K562 (cell line): ENCODE measurements at regions not wholly inside any gene's neighbourhood (a gene's known extent, or its start where the extent isn't known, plus 50 kb on each side); places are given as distances from the start of the nearest gene placed in this dataset.

Experiments used
- ATAC-seq: fragments of 200-7000 bp; cut with Tn5 transposase; 3 replicates; pipeline ENCODE4 v1.9.1; 2020; ENCODE audit warnings: moderate library complexity
- BruUV-seq: library from RNA; stranded (reverse); fragments of 400-500 nt; replicated peaks from 2 replicates; lab custom pipeline; 2021; lab: Mats Ljungman, UMichigan
- CTCF ChIA-PET: fragments of 300-600 bp; formaldehyde crosslinking; extraction: SDS; loops from one replicate; lab custom pipeline; 2021; ENCODE audit warnings: low intra/inter-chr PET ratio; lab: Yijun Ruan, JAX
- POLR2A ChIA-PET: fragments of 300-600, 350-650 bp; sonication (Branson Sonifier 250); formaldehyde crosslinking; extraction: SDS; loops from one replicate; lab custom pipeline; 2021; ENCODE audit warnings: antibody characterized with exemption, inconsistent platforms; lab: Yijun Ruan, JAX
- DNase-seq, 4 experiments: peaks; one replicate each; pipeline versions ENCODE4 v3.0.0 to v3.0.0-alpha.2; 2011 to 2018; ENCODE audit warnings: low spot score in 3 of 4, mixed read lengths in 3 of 4; ENCODE audit errors: extremely low read depth in 1 of 4
- FAIRE-seq: peaks from 2 replicates; lab custom pipeline; 2011; peaks lifted over from hg19 to GRCh38; lab: Jason Lieb, UNC
- H2AFZ ChIP-seq: 2 replicates; pipeline ENCODE4 v1.6.0; 2011; ENCODE audit warnings: low read depth, low read length, control low read depth, inconsistent platforms
- H3K27ac ChIP-seq: fragments of 200-600 bp; 3 replicates; pipeline ENCODE4 v1.8.0; 2011; ENCODE audit warnings: low read depth, mild to moderate bottlenecking, control low read depth, inconsistent platforms, low read length, moderate library complexity, mixed read lengths; ENCODE audit errors: extremely low read depth
- H3K27me3 ChIP-seq, 2 experiments: fragments of 300-600 bp in 1 of 2; 2 replicates in 1 of 2; 3 replicates in 1 of 2; pipeline versions ENCODE4 v1.6.0 to v1.8.0; 2011; ENCODE audit warnings: inconsistent platforms in 2 of 2, low read length in 2 of 2, mild to moderate bottlenecking in 1 of 2, mixed read lengths in 1 of 2, moderate library complexity in 1 of 2; ENCODE audit not compliant: control insufficient read depth in 2 of 2, insufficient read depth in 2 of 2
- H3K36me3 ChIP-seq: fragments of 300-600 bp; 3 replicates; pipeline ENCODE4 v1.8.0; 2011; ENCODE audit warnings: mild to moderate bottlenecking, low read length, inconsistent platforms; ENCODE audit not compliant: control insufficient read depth, insufficient read depth
- H3K4me1 ChIP-seq, 2 experiments: fragments of 200-600 bp in 1 of 2; replicated peaks in 1 of 2; 2 replicates in 1 of 2; 3 replicates in 1 of 2; pipeline versions ENCODE4 v1.5.1 to v1.8.0; 2011; ENCODE audit warnings: inconsistent platforms in 2 of 2, low read length in 2 of 2, mild to moderate bottlenecking in 1 of 2, mixed read lengths in 1 of 2, moderate library complexity in 1 of 2; ENCODE audit not compliant: control insufficient read depth in 2 of 2, insufficient read depth in 2 of 2
- H3K4me2 ChIP-seq: 2 replicates; pipeline ENCODE4 v1.6.1; 2011; ENCODE audit warnings: low read length, control low read depth, inconsistent platforms, mixed read lengths; ENCODE audit not compliant: insufficient read depth
- H3K4me3 ChIP-seq: fragments of 200-600 bp; sonication (generic), shearing (Covaris generic); 2 replicates; pipeline ENCODE4 v1.5.1; 2016; ENCODE audit warnings: control low read depth, inconsistent platforms
- H3K79me2 ChIP-seq: fragments of 200-600 bp; 3 replicates; pipeline ENCODE4 v1.8.0; 2011; ENCODE audit warnings: low read length, inconsistent platforms; ENCODE audit not compliant: control insufficient read depth, insufficient read depth
- H3K9ac ChIP-seq, 2 experiments: 2 replicates each; pipeline versions ENCODE4 v1.6.0 to v1.6.1; 2011; ENCODE audit warnings: low read depth in 2 of 2, low read length in 2 of 2, control low read depth in 1 of 2, inconsistent platforms in 1 of 2, mild to moderate bottlenecking in 1 of 2, mixed read lengths in 1 of 2; ENCODE audit not compliant: insufficient read depth in 1 of 2
- H3K9me1 ChIP-seq: one replicate; pipeline ENCODE4 v1.6.0; 2011; ENCODE audit warnings: inconsistent platforms, mild to moderate bottlenecking, low read length, moderate library complexity; ENCODE audit not compliant: control insufficient read depth, insufficient read depth
- H3K9me3 ChIP-seq: replicated peaks from 2 replicates; pipeline ENCODE4 v1.5.1; 2011; ENCODE audit warnings: low read depth, low read length, inconsistent platforms; ENCODE audit not compliant: control insufficient read depth, insufficient read depth
- H4K20me1 ChIP-seq: replicated peaks from 2 replicates; pipeline ENCODE4 v1.6.1; 2011; ENCODE audit warnings: low read length, inconsistent platforms, mixed read lengths; ENCODE audit not compliant: control insufficient read depth, insufficient read depth
- BCL6 ChIP-seq: fragments of 250-450 bp; sonication (Bioruptor Pico); IDR thresholded peaks from 2 replicates; pipeline ENCODE4 v1.4.0; 2020
- GTF2A2 ChIP-seq: IDR thresholded peaks from 2 replicates; pipeline ENCODE4 v1.6.1; 2016; ENCODE audit warnings: mild to moderate bottlenecking, missing genetic modification characterization, missing compliant biosample characterization
- RBM25 ChIP-seq: fragments of 200-400 bp; formaldehyde crosslinking; IDR thresholded peaks from 2 replicates; pipeline ENCODE4 v1.6.1; 2018; ENCODE audit warnings: low read length, low read depth, moderate library complexity; ENCODE audit not compliant: severe bottlenecking
- TBL1XR1 ChIP-seq, 2 experiments: IDR thresholded peaks; 2 replicates each; pipeline ENCODE4 v1.6.1; 2012; ENCODE audit warnings: improper control_type of control experiment in 2 of 2, low read length in 2 of 2, mild to moderate bottlenecking in 1 of 2
- ZNF3 ChIP-seq: fragments of 250-450 bp; sonication (Bioruptor Pico); IDR thresholded peaks from 2 replicates; pipeline ENCODE4 v1.5.0; 2021; ENCODE audit warnings: mild to moderate bottlenecking, moderate library complexity
- ZNF57 ChIP-seq: fragments of 450-650 bp; formaldehyde crosslinking; IDR thresholded peaks from 2 replicates; pipeline ENCODE4 v1.4.0; 2020; ENCODE audit warnings: mild to moderate bottlenecking, moderate library complexity
- WGBS: fragments of 100-300 bp; shearing (Covaris generic); methylation state at CpG from one replicate; pipeline ENCODE4 v1.1.6; 2016; ENCODE audit warnings: low coverage, mixed read lengths; ENCODE audit not compliant: insufficient coverage; ENCODE audit errors: missing lambda C conversion rate; 5-methylcytosine and 5-hydroxymethylcytosine counted together
- in situ Hi-C: fragments of 300-500 bp; cut with MboI; formaldehyde crosslinking; loops from 4 replicates; pipeline ENCODE4 v1.15.0; 2018; ENCODE audit warnings: inconsistent platforms, mixed read lengths
- intact Hi-C: fragments of 100-400 bp; cut with micrococcal nuclease; formaldehyde crosslinking; loops from 2 replicates; pipeline ENCODE4 v1.14.2; 2022
- TF ChIP-seq, protein P1 (sequence below), 2 experiments: fragments of 450-650 bp; conservative IDR thresholded peaks; 2 replicates each; pipeline ENCODE4 v1.6.1; 2017; ENCODE audit warnings: mild to moderate bottlenecking in 2 of 2, moderate library complexity in 2 of 2
- TF ChIP-seq, protein P2 (sequence below), 2 experiments: fragments of 450-650 bp in 1 of 2; sonication (generic) in 1 of 2; formaldehyde crosslinking; conservative IDR thresholded peaks; 2 replicates each; pipeline versions ENCODE4 v1.4.0 to v1.8.1; 2020 to 2022; ENCODE audit warnings: mild to moderate bottlenecking in 1 of 2, missing genetic modification reagents in 1 of 2
- TF ChIP-seq, protein P3 (sequence below): fragments of 250-450 bp; sonication (Bioruptor Pico); IDR thresholded peaks from 2 replicates; pipeline ENCODE4 v1.4.0; 2020; ENCODE audit warnings: mild to moderate bottlenecking, moderate library complexity

DNA sequence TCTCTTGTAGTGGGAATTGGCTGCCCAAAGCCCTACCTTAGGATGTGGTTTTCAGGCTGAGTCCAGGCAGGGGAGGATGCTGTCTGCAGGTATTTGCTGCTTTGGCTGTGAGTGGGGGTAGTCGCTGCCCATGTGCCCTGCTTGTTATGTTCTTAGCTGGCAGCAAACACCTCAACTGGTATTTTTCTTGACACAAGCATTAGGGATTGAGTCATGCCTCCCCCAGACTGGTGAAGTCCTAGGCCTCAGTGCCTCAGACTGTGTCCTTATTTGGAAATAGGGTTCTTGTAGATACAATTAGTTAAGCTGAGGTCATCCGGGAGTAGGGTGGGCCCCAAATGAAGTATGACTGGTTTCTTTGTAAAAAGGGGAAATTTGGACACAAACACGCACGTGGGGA is 808.3 kb upstream of the EEF2KMT start:
- no peak for DNase-seq
- Histone ChIP-seq H3K9me1 (no peaks in the 10 kb centered on the region), H3K4me3 (no peak overlapping the region), H3K4me2 (no peak overlapping the region), H3K9ac (no peak overlapping the region), H2AFZ (no peak overlapping the region), H3K36me3 (no peaks in the 10 kb centered on the region), H3K27me3 (peaks cover 2 to 5% of the 10 kb centered on the region in 2 experiments; a peak in 2 of 5 replicates), H4K20me1 (no peaks in the 10 kb centered on the region), H3K79me2 (no peaks in the 10 kb centered on the region), H3K27ac (no peak overlapping the region), H3K4me1 (no peaks in the 10 kb centered on the region), H3K9me3 (no peaks in the 10 kb centered on the region)
- no peak for ATAC-seq
- intact Hi-C loops = no loop called here
- no TSS peak for BruUV-seq
- ChIA-PET POLR2A (no interaction called here), CTCF (no interaction called here)
- WGBS = 0% methylated on average over 4 of the region's 4 CpGs
- FAIRE-seq = no peak
- in situ Hi-C loops = no loop called here
- TF ChIP-seq ZNF3 = no peak
- TF ChIP-seq RBM25 = no peak
- no peak for TF ChIP-seq ZNF57
- no peak for TF ChIP-seq GTF2A2 (tag)
- no peak for TF ChIP-seq BCL6
- TF ChIP-seq, protein P1, sequence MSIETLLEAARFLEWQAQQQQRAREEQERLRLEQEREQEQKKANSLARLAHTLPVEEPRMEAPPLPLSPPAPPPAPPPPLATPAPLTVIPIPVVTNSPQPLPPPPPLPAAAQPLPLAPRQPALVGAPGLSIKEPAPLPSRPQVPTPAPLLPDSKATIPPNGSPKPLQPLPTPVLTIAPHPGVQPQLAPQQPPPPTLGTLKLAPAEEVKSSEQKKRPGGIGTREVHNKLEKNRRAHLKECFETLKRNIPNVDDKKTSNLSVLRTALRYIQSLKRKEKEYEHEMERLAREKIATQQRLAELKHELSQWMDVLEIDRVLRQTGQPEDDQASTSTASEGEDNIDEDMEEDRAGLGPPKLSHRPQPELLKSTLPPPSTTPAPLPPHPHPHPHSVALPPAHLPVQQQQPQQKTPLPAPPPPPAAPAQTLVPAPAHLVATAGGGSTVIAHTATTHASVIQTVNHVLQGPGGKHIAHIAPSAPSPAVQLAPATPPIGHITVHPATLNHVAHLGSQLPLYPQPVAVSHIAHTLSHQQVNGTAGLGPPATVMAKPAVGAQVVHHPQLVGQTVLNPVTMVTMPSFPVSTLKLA (conservative IDR thresholded peaks at IDR 0.05) = no peak
- TF ChIP-seq, protein P2, sequence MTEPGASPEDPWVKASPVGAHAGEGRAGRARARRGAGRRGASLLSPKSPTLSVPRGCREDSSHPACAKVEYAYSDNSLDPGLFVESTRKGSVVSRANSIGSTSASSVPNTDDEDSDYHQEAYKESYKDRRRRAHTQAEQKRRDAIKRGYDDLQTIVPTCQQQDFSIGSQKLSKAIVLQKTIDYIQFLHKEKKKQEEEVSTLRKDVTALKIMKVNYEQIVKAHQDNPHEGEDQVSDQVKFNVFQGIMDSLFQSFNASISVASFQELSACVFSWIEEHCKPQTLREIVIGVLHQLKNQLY (CRISPR knock-in tag; conservative IDR thresholded peaks at IDR 0.05) = no peak
- TF ChIP-seq TBL1XR1 (IDR thresholded peaks at IDR 0.05; ENCODE audit: low read length in 2 of 2) = no peak
- TF ChIP-seq, protein P3, sequence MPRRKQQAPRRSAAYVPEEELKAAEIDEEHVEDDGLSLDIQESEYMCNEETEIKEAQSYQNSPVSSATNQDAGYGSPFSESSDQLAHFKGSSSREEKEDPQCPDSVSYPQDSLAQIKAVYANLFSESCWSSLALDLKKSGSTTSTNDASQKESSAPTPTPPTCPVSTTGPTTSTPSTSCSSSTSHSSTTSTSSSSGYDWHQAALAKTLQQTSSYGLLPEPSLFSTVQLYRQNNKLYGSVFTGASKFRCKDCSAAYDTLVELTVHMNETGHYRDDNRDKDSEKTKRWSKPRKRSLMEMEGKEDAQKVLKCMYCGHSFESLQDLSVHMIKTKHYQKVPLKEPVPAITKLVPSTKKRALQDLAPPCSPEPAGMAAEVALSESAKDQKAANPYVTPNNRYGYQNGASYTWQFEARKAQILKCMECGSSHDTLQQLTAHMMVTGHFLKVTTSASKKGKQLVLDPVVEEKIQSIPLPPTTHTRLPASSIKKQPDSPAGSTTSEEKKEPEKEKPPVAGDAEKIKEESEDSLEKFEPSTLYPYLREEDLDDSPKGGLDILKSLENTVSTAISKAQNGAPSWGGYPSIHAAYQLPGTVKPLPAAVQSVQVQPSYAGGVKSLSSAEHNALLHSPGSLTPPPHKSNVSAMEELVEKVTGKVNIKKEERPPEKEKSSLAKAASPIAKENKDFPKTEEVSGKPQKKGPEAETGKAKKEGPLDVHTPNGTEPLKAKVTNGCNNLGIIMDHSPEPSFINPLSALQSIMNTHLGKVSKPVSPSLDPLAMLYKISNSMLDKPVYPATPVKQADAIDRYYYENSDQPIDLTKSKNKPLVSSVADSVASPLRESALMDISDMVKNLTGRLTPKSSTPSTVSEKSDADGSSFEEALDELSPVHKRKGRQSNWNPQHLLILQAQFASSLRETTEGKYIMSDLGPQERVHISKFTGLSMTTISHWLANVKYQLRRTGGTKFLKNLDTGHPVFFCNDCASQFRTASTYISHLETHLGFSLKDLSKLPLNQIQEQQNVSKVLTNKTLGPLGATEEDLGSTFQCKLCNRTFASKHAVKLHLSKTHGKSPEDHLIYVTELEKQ = no peak
